Pancreas (tissue), 10 donors: ENCODE measurements at regions not wholly inside any gene's neighbourhood (a gene's known extent, or its start where the extent isn't known, plus 50 kb on each side); places are given as distances from the start of the nearest gene placed in this dataset.
"Not testable (repeated sequence)": the region's sequence is repeated elsewhere in the genome, so short reads cannot be mapped to it uniquely, and the experiment has no call there.

Experiments
- ATAC-seq, 4 donors: fragments of 200-7000 bp; cut with Tn5 transposase; one replicate each; pipeline versions ENCODE4 v1.8.0 to v1.9.1; 2020; ENCODE audit warnings: mild to moderate bottlenecking in 4 of 4, moderate library complexity in 4 of 4
- DNase-seq, 6 donors: peaks; one replicate each; pipeline ENCODE4 v3.0.0-alpha.2; 2020
- FAIRE-seq: peaks from 2 replicates; lab custom pipeline; 2012; peaks lifted over from hg19 to GRCh38; lab: Jason Lieb, UNC
- H3K27ac ChIP-seq, 4 donors: fragments of 200-600 bp; sonication (generic); 1 replicate in 3 of 4; 2 replicates in 1 of 4; pipeline versions ENCODE4 v1.5.0 to v1.8.0; 2020
- H3K27me3 ChIP-seq, 4 donors: fragments of 200-600 bp; one replicate each; pipeline ENCODE4 v1.8.0; 2021
- H3K36me3 ChIP-seq, 3 donors: fragments of 200-600 bp; sonication (generic) in 1 of 3; one replicate each; pipeline versions ENCODE4 v1.5.0 to v1.8.0; 2020 to 2021
- H3K4me1 ChIP-seq, 3 donors: fragments of 200-600 bp; one replicate each; pipeline ENCODE4 v1.8.0; 2021
- H3K4me3 ChIP-seq, 4 donors: fragments of 200-600 bp; sonication (generic) in 2 of 4; one replicate each; pipeline versions ENCODE4 v1.5.0 to v1.8.0; 2020 to 2021
- H3K9me3 ChIP-seq, 4 donors: fragments of 200-600 bp; one replicate each; pipeline ENCODE4 v1.8.0; 2021
- CTCF ChIP-seq, 4 donors: fragments of 200-600 bp; sonication (generic) in 3 of 4; IDR thresholded peaks; one replicate each; pipeline versions ENCODE4 v1.5.0 to v1.8.0; 2021; ENCODE audit warnings: antibody characterized with exemption in 4 of 4
- WGBS, 2 donors: extraction: QIAGEN DNeasy Blood & Tissue Kit; methylation state at CpG; one replicate each; pipeline ENCODE4 v1.1.7; 2013; 5-methylcytosine and 5-hydroxymethylcytosine counted together
- intact Hi-C, 3 donors: fragments of 100-400 bp; cut with DNase I; formaldehyde crosslinking; loops; one replicate each; pipeline versions ENCODE4 v1.11.1 to v1.14.2; 2022
- donor health status: healthy with polysubstance abuse.
- donor health status: DM: no; HTN: no; CAD: no; lungs with moderate emphysema.
- donor health status: DM: no; HTN: no; CAD: no.
- donor health status: control.
- donor health status: control.
- donor health status: Bipolar disorder and iron deficiency.
- donor health status: DM: yes; HTN: yes; CAD: no.
- donor health status: DM: no; HTN: no; CAD: no.
- donor health status: DM: no; HTN: no; CAD: no.
- donor health status: DM: yes; HTN: yes; CAD: no.

- H3K9me3 ChIP-seq = no peaks in the 10 kb centered on the region
- no peak for ATAC-seq
- no peak overlapping the region for H3K27ac ChIP-seq
- no peak overlapping the region for H3K4me3 ChIP-seq
- no peak for TF ChIP-seq CTCF (IDR thresholded peaks at IDR 0.05)
- no peaks in the 10 kb centered on the region for H3K27me3 ChIP-seq
- intact Hi-C loops = no loop called here
- no peak for DNase-seq
- no peak for FAIRE-seq
- WGBS, 2 donors = 64 to 77% methylated on average over 2 of the region's 2 CpGs
- H3K36me3 ChIP-seq = no peaks in the 10 kb centered on the region
- H3K4me1 ChIP-seq = no peaks in the 10 kb centered on the region
Observed at GRCh38 chr13:44629465-44630183, 53.5 kb upstream of the TSC22D1 start.

- H3K4me1 ChIP-seq, H3K27me3 ChIP-seq, H3K4me3 ChIP-seq, FAIRE-seq, H3K27ac ChIP-seq, DNase-seq, intact Hi-C loops, ATAC-seq, H3K9me3 ChIP-seq, H3K36me3 ChIP-seq: not testable (repeated sequence)
Observed at GRCh38 chr13:44628826-44629225, 52.7 kb upstream of the TSC22D1 start.

GRCh38 chr13:44627441-44627840 lies 51.3 kb upstream of the TSC22D1 start:
- no peaks in the 10 kb centered on the region for H3K36me3 ChIP-seq
- FAIRE-seq = no peak
- H3K9me3 ChIP-seq = no peaks in the 10 kb centered on the region
- no peak overlapping the region for H3K27ac ChIP-seq
- no peaks in the 10 kb centered on the region for H3K27me3 ChIP-seq
- no peak overlapping the region for H3K4me3 ChIP-seq
- no peak for DNase-seq
- no peak for TF ChIP-seq CTCF (IDR thresholded peaks at IDR 0.05)
- ATAC-seq = no peak
- intact Hi-C loops = no loop called here
- WGBS, 2 donors = 77 to 85% methylated on average over 2 of the region's 2 CpGs
- H3K4me1 ChIP-seq = no peaks in the 10 kb centered on the region

GRCh38 chr13:44626176-44626575 lies 50.0 kb upstream of the TSC22D1 start:
- 89 to 98% methylated on average over 2 of the region's 2 CpGs for WGBS, 2 donors
- FAIRE-seq = no peak
- H3K36me3 ChIP-seq = no peaks in the 10 kb centered on the region

More at GRCh38 chr13:44626176-44626575, 50.0 kb upstream of the TSC22D1 start:
- no peak overlapping the region for H3K4me3 ChIP-seq
- DNase-seq = no peak
- TF ChIP-seq CTCF (IDR thresholded peaks at IDR 0.05) = no peak
- intact Hi-C loops = no loop called here
- no peak for ATAC-seq
- no peaks in the 10 kb centered on the region for H3K9me3 ChIP-seq
- H3K4me1 ChIP-seq = no peaks in the 10 kb centered on the region
- no peak overlapping the region for H3K27ac ChIP-seq
- H3K27me3 ChIP-seq = no peaks in the 10 kb centered on the region
